ENCODE measurements at regions not wholly inside any gene's neighbourhood (a gene's known extent, or its start where the extent isn't known, plus 50 kb on each side); places are given as distances from the start of the nearest gene placed in this dataset.

GRCh38 chr9:126032135-126032534 is 285.0 kb downstream of the PBX3 start:
- no peaks in the 10 kb centered on the region for H3K36me3 ChIP-seq (ENCODE audit: control insufficient read depth, insufficient read depth, low read length)
- H3K9ac ChIP-seq (ENCODE audit: insufficient read depth, low read length) = no peak overlapping the region
- H4K20me1 ChIP-seq (ENCODE audit: control insufficient read depth, extremely low read depth, insufficient read depth, low read length) = no peaks in the 10 kb centered on the region
- no peak overlapping the region for H3K4me2 ChIP-seq (ENCODE audit: extremely low read depth, insufficient read depth, low read length)
- H3K27me3 ChIP-seq (ENCODE audit: control insufficient read depth, insufficient read depth, low read length) = no peaks in the 10 kb centered on the region
- no peak overlapping the region for H2AFZ ChIP-seq (ENCODE audit: low read length)
- no peaks in the 10 kb centered on the region for H3K9me3 ChIP-seq (ENCODE audit: control insufficient read depth, insufficient read depth, low read depth, low read length)
- TF ChIP-seq CTCF (conservative IDR thresholded peaks at IDR 0.05 in 1 of 2, IDR thresholded peaks at IDR 0.05 in 1 of 2; ENCODE audit: low read depth in 1 of 2, low read length in 2 of 2) (no peak), EZH2 (IDR thresholded peaks at IDR 0.05; ENCODE audit: low read length, missing control alignments) (no peak)
- H3K4me1 ChIP-seq (ENCODE audit: control insufficient read depth, extremely low read depth, insufficient read depth, low read length) = no peaks in the 10 kb centered on the region
- H3K4me3 ChIP-seq (replicated peaks in 1 of 4; ENCODE audit: control extremely low read depth in 1 of 4, insufficient read depth in 1 of 4, low read depth in 3 of 4, low read length in 4 of 4) = no peak overlapping the region
- no peak overlapping the region for H3K27ac ChIP-seq (ENCODE audit: insufficient read depth, low read length)
- no peak for DNase-seq (ENCODE audit: low read depth in 2 of 2)
- no peaks in the 10 kb centered on the region for H3K79me2 ChIP-seq (ENCODE audit: control insufficient read depth, insufficient read depth, low read length)

GRCh38 chr9:126033318-126033717 is 286.1 kb downstream of the PBX3 start:
- no peak overlapping the region for H3K4me3 ChIP-seq (replicated peaks in 1 of 4; ENCODE audit: control extremely low read depth in 1 of 4, insufficient read depth in 1 of 4, low read depth in 3 of 4, low read length in 4 of 4)
- H3K4me1 ChIP-seq (ENCODE audit: control insufficient read depth, extremely low read depth, insufficient read depth, low read length) = no peaks in the 10 kb centered on the region
- H3K27ac ChIP-seq (ENCODE audit: insufficient read depth, low read length) = no peak overlapping the region
- no peak overlapping the region for H3K9ac ChIP-seq (ENCODE audit: insufficient read depth, low read length)
- no peak for DNase-seq (ENCODE audit: low read depth in 2 of 2)
- no peak overlapping the region for H3K4me2 ChIP-seq (ENCODE audit: extremely low read depth, insufficient read depth, low read length)
- H3K36me3 ChIP-seq (ENCODE audit: control insufficient read depth, insufficient read depth, low read length) = no peaks in the 10 kb centered on the region
- no peaks in the 10 kb centered on the region for H3K27me3 ChIP-seq (ENCODE audit: control insufficient read depth, insufficient read depth, low read length)
- no peaks in the 10 kb centered on the region for H3K79me2 ChIP-seq (ENCODE audit: control insufficient read depth, insufficient read depth, low read length)
- no peak for TF ChIP-seq CTCF (conservative IDR thresholded peaks at IDR 0.05 in 1 of 2, IDR thresholded peaks at IDR 0.05 in 1 of 2; ENCODE audit: low read depth in 1 of 2, low read length in 2 of 2)
- no peak overlapping the region for H2AFZ ChIP-seq (ENCODE audit: low read length)
- H4K20me1 ChIP-seq (ENCODE audit: control insufficient read depth, extremely low read depth, insufficient read depth, low read length) = no peaks in the 10 kb centered on the region
- no peaks in the 10 kb centered on the region for H3K9me3 ChIP-seq (ENCODE audit: control insufficient read depth, insufficient read depth, low read depth, low read length)

- H3K79me2 ChIP-seq (ENCODE audit: control insufficient read depth, insufficient read depth, low read length) = no peaks in the 10 kb centered on the region
- no peak overlapping the region for H3K27ac ChIP-seq (ENCODE audit: insufficient read depth, low read length)
- H3K36me3 ChIP-seq (ENCODE audit: control insufficient read depth, insufficient read depth, low read length) = no peaks in the 10 kb centered on the region
- DNase-seq (ENCODE audit: low read depth in 2 of 2) = no peak
- no peak overlapping the region for H2AFZ ChIP-seq (ENCODE audit: low read length)
- H3K27me3 ChIP-seq (ENCODE audit: control insufficient read depth, insufficient read depth, low read length) = no peaks in the 10 kb centered on the region
- no peaks in the 10 kb centered on the region for H3K4me1 ChIP-seq (ENCODE audit: control insufficient read depth, extremely low read depth, insufficient read depth, low read length)
- H3K4me3 ChIP-seq (replicated peaks in 1 of 4; ENCODE audit: control extremely low read depth in 1 of 4, insufficient read depth in 1 of 4, low read depth in 3 of 4, low read length in 4 of 4) = no peak overlapping the region
- TF ChIP-seq CTCF (conservative IDR thresholded peaks at IDR 0.05 in 1 of 2, IDR thresholded peaks at IDR 0.05 in 1 of 2; ENCODE audit: low read depth in 1 of 2, low read length in 2 of 2) = no peak
- TF ChIP-seq EZH2 (IDR thresholded peaks at IDR 0.05; ENCODE audit: low read length, missing control alignments) = no peak
- no peaks in the 10 kb centered on the region for H3K9me3 ChIP-seq (ENCODE audit: control insufficient read depth, insufficient read depth, low read depth, low read length)
- H3K9ac ChIP-seq (ENCODE audit: insufficient read depth, low read length) = no peak overlapping the region
- H4K20me1 ChIP-seq (ENCODE audit: control insufficient read depth, extremely low read depth, insufficient read depth, low read length) = no peaks in the 10 kb centered on the region
- H3K4me2 ChIP-seq (ENCODE audit: extremely low read depth, insufficient read depth, low read length) = no peak overlapping the region
Observed at GRCh38 chr9:126033956-126034355, 286.8 kb downstream of the PBX3 start.

Data from fibroblast of lung (primary cell).